ENCODE measurements at regions not wholly inside any gene's neighbourhood (a gene's known extent, or its start where the extent isn't known, plus 50 kb on each side); places are given as distances from the start of the nearest gene placed in this dataset.

DNA sequence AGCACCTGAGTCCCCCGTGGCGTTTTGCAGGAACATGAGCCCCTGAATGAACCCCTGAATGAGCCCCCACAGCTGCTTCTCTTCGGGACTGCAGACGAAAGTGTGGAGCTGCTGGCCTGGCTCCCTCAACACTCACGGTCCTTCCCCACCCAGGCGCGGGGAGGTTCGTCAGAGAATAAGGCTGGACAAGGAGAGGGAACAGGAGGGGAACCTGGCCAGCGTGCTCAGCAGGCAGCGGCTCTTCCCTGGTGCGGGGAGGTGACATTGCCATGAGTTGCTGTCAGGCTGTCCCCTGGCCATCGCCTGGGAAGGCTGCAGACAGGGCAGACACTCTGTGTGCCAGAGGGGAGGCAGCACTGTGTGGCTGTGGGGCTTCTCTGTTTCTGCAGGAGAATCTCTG is 80.9 kb upstream of the SHH start:
- no peak for DNase-seq

DNA sequence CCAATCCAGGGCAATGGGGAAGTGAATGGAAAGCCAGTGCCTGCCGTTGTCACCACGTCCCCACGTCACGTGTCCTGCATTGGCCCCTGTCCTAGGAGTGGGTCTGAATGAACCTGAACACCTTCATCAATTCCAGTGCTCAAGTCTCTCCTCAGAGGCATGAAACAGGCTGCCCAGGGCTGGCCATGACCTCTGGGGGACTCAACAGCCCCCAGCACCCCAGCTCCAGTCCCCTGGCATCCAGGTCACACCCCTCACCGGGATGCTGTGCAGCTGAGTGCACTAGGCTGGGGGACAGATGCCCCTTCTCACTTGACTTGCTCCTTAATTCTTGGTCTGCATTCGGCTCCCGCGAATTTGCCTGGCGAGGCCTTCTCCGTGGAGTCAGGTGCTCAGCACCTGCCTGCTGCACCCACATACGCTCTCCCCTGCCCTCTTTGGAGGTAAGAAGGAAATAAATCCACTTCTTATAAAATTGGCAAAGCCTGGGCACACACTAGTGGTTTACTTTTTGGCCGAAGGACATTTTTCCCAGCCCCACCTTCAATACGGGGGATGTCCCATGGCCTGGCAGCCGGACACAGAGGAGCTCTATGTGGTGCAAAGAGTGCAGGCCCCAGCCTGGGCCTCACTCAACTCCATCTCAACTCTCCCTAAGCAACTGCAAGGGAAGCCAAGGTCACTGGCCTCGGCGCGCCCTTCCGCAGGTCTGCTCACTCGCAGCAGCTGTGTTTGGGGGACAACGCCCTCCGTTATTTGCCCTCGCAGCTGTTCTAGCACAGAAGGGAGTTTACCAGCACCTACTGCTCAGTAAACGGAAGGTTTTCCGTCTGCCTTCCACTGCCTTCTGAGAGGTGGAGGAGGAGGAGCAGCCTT is 77.6 kb upstream of the SHH start:
- DNase-seq: no peak

DNA sequence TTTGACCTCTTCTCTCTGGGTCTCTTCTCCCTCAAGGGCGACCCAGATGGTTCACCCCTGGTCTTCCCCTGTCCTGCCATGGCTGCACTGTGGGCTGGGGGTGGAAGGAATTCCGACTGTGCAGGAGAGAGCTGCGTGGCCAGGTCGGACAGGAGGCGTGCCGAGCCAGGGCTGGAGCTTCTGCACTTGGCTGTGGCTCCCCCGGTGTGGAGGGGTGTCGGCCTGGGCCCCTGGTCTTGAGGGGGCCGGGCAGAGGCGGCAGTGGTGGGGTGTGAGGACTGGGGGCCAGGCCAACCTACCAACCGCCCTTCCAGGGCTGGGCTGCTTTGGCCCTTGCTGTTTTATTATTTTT is 74.9 kb upstream of the SHH start:
- no peak for DNase-seq

DNA sequence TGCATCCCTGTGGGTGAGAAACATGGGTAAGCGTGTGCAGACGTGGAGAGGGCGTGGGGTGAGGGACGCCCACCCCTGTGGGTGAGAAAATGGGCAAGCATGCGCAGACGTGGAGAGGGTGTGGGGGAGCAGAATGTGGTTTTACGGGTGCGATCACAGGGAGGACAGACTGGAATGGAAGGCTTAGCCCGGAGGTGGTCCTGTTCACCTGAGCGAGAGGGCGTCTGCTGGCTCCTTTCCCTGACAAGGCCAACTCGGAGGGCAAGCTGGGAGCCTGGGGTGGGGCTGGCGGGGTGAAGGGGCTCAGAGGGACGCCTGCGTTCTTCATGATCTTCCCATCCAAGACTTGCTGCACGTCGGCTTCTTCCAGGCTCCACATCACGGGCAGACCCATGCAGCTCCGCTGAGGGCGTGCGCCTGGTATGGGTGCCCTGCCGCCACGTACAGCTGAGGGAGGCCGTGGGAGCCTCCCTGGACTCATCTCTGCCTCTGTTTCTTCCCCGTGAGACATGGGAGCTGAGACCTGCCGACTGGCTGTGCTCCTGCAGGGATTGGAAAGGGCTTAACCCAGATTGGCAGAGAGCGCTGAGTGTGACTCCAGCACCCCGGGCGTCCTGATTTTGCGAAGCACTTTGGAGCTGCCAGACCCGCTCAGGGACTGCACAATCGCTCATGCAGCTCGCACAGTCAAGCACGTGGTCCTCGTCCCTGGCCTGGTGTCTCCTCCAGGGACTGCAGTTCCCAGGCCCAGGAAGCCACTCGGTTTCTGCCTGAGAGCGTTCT is 74.3 kb upstream of the SHH start:
- no peak for DNase-seq

DNA sequence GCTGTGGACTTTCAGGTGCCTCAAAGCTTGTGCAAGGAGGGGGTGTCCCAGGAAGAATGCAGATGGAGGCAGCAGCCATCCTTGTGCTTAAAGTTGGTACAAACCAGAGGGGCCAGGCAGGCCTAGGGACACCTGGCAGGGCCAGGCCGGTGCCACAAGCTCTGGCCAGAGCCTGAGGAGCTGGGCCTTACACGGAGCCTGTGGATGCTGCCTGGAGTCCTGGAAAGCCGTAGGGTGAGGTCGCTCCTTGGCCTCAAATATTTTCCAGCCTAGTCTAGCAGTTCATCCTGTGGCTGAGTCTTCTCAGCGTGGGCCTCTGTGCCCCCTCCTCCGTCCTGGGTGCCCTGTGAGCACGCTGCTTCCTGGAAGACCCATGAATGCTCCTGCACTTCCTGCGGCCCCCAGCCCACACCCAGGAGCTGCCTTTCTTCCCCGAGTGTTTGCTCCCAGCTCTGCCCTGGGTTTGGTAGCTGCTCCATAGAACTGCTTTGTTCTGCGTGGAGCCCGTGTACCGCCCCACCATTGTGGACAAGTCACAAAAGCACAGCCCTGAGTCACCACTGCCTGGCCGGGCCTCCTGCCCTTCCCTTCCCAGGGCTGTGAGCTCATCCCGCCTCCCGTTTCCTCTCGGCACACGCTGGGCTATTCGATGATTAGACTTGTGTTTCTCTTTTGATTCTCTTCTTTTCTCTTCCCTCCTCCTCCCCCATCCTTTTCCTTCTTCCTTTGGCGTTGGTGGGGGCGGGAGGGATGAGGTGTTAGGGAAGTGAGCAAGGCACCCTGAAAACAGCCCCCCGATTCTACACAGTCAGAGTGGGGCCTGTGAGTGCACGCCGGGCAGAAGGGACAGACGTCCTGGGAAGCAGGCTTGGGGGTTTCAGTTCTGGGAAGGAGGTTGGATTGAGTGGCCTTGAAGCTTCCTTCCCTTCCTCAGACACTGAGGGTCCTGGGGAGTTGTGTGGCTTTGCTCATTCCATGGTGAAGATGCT is 73.2 kb upstream of the SHH start:
- DNase-seq: no peak

DNA sequence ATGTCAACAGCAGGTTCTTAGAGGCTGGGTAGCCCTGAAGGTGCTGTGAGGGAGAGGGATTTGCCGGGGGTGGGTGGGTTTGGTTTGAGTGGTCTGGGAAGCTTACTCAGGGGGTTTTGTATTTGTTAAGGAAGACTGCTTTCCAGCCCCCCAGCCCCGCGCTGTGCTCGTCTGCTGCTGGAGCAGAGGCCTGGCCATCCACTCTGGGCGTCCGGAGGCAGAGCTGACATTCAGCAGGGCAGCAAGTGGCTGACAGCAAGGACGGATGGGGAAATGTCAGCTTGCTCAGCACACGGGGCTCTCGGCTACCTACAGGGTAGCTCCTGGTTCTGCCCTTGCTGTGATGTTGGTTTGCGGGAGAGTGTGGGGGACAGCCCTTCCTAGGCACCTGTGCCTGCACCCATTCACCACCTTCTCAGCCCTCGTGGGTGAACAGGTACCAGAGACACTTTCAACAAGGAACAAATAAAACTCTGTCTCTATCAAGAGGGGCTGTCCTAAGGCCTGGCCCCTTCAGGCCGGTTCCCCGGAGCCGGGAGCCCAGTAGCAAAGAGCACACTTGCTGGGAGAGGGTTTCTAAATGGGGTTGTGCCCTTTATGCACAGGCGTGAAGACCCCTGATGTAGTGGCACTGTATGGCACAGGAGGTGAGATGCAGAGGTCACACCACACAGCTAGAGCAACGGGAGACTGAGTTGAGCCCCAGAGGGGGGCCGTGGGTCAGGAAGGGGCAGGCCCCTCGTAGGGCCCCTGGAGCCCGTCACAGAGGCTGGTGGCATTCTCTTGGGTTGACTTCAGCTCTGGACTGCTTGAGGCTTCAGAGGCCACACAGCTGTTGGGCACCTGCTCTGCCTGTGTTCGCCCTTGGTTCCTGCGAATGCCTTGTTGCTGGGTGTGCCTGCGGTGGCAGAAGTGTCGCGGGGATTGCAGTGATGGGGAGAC is 72.2 kb upstream of the SHH start:
- DNase-seq: no peak

DNA sequence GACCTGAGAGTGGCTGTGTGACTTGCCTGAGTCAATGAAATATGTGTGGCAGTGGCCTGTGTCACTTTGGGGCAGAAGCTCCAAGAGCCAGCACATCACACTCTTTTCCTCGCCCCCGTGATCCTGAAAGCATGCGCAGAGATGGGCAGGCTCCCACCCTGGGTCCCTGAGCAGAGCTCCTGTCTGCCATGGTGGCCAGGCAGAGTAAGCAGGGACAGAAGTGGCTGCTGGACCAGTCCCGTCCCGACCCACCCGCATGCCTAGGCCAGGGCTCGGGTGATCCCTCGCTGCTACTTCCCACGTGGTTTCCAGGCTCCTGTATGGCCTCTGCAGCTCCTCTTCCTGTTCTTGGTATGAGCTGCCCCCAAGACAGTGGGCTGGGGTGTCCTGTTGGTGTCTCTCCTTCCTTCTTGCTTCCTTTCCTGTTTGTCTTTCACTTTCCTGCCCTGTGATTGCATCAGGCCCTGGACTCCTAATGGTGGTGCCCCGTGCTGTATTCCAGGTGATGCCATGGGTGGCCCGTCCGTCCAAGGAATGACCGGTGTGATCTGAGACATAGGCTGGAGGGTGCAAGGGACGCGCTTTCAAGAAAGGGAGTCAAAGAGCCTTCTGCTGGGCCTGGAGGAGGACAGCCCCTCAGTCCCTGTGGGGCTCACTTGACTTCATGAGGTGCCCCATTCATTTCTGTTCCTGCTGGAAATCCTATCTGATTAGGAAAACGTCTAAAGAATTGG is 71.4 kb upstream of the SHH start:
- no peak for DNase-seq

DNA sequence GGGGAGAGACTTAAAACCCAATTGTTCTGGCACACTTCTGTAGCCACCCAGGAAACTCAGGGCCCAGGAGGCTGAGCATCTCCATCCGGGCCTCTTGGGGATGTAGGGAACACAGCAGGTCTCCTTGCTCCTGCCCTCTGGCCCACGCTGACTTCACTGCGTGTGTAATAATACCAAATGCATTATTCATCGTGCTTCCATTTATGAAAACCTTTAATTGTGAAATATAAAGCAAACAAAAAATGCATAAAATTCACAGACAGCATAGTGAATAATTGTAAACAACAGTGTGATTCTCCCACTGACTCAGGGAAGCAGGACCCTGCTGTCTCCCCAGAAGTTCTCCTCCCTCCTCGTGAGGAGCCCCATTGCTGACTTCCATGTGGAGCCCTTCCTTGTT is 70.3 kb upstream of the SHH start:
- no peak for DNase-seq

DNA sequence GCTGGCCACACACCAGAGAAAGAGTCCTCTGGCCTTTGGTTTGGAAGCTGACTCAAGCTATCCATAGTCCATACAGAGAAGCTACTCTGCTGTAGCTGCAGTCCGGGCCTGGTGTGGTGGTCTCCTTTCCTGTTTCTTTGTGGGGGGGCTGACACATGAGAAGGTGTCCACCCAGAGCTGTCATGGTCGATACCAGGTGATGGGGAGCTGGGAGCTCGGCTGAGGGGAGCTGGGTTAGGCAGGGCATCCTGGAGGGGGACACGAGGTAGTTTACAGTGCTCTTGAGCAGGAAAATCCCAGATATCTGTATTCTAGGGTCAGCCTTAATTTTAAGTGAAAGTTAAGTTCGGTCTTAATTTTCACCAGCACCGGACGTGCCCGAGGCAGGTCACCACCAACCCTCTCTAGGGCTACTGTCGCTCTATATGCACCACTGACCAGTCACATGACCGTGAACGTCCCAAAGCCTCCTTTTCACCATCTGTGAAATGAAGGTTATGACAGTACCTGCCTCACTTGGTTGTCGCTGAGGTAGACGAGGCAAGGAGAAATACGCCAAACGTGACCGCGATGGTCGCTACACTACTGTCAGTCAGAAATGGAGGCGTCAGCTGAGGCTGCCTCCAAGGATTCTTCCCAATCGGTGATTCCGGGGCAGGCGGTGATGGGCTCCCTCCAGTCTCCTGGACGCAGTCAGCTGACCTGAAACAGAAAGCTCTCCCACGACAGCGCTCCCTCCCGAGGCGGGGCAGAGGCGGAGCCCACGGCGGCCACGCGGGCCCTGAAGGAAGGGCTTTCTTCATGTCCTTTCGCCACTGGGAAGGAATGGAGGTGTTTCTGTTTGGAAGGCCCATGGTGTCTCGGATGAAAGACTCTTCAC is 69.4 kb upstream of the SHH start:
- DNase-seq: no peak

DNA sequence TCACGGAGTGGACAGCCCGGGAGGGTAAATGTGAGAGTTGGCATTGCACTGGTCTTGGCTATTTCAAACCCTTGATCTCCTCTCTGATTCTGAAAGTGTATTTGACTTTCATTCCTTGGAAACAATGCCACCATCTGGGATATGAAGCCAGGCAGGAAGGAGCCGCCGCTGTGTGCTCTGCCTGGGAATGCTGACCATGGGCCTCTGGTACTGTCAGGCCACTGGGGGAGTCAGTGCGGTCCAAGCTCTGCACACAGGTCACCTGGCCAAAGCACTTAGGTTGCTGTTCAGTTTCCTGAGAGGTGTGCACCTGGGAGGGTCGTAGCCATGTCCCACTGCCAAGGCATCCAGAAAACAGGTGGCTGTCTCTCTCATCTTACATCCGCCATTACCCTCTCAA is 68.5 kb upstream of the SHH start:
- DNase-seq: no peak

DNA sequence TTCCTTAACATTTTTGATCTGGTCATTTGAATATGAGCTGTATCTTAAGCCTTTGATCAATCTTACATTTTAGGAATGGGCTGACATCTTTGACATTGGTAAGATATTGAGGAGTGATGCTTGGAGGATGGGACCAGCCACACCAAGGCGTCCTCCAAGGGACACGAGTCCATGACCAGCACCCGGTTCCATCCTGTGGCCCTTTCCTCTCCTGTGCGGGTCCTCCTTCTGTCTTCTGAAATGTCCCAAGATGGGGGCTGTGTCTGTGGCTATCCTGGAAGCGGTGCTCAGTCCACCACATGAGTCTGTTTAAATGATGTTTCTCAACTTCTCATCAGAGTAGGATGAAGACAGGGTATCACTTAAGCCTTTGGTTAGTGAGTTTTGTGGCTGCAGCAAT is 67.3 kb upstream of the SHH start:
- no peak for DNase-seq

DNA sequence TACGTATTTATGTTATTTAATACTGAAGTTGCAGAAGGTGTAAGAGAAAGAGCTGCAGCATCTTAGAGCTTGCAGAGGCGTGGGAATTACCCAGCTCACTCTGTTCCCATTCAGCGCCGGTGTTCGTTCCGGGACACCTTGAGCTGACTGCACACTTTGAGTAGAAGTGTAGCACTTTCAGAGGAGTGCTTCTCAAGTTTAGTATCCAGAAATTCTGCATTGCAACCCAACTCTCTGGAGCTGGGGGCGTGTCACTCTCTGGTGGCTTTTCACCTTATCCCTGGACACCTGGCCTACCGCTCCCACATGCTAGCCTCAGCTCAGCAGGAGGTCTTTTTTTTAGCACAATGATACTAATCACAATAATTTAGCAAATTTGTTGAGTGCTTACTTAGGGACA is 66.4 kb upstream of the SHH start:
- DNase-seq: no peak

DNA sequence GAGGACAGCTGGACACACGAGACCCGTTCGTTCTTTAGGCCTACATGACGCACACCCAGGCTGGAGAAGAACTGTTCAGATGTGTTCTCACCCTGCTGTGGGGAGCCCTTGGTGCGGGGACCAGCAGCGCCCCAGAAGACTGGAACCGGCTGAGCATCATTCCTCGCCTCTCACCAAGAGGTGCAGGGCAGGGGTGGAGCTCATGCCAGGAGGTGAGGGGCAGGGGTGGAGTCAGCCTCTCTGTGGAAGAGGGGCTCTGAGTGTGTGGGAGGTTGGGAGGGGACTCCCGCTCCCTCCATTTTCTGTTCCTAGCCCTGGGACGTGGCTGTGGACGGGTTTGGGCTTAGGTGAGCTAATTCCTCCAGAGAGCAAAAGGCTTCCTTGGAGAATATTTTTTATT is 66.0 kb upstream of the SHH start:
- no peak for DNase-seq

DNA sequence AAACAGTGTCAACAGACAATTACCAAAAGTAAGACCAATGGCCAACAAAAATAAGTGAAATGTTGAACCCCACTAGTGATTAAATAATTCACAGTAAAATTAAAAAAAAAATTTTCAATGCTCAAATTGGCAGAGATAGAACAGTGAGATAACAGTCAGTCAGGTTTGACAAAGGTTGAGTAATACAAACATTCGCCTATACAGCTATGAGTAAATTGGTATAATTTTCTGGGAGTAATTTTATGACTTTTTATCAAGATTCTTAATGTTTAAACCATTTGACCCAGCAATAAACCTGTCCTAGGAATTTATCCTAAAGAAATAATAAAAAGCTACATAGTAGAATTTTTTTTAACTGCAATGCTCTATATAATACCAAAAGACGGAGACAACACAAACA is 64.9 kb upstream of the SHH start:
- DNase-seq: no peak

DNA sequence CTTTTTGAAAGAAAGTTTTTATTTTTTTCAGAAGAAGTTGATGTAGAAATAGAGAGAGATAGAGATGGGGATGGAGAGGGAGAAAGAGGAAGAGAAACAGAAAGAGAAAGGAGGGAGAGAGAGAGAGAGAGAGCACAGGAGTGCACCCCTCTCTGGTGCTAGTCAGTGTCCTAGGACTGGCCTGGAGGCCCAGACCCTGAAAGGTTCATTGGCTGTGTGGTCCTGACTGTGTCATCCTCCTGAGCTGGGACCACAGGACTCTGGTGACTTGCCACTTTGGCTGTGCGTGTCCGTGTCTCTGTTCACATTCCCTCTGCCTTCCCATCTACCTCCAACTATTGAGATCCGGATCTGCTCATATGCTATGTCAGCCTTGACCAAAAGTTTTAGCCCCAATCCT is 62.1 kb upstream of the SHH start:
- DNase-seq: no peak

DNA sequence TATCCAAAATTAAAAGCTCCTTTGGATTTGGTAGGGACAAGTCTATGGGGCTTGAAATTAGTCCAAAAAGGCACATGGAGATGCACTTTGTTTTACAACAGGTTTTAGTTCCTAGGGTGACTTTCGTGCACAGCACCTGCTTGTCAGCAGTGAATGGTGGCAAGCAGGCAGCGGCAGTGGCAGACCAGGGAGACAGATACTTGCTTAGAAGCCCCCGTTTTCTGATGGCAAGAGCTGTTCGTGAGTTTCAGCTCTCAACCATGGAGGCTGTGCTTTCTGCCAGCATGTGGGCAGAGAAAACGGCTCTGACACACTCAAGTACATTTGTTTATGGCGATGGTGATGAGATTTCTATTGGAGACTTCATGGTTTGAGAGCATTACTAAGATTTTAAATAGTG is 61.7 kb upstream of the SHH start:
- DNase-seq: no peak

DNA sequence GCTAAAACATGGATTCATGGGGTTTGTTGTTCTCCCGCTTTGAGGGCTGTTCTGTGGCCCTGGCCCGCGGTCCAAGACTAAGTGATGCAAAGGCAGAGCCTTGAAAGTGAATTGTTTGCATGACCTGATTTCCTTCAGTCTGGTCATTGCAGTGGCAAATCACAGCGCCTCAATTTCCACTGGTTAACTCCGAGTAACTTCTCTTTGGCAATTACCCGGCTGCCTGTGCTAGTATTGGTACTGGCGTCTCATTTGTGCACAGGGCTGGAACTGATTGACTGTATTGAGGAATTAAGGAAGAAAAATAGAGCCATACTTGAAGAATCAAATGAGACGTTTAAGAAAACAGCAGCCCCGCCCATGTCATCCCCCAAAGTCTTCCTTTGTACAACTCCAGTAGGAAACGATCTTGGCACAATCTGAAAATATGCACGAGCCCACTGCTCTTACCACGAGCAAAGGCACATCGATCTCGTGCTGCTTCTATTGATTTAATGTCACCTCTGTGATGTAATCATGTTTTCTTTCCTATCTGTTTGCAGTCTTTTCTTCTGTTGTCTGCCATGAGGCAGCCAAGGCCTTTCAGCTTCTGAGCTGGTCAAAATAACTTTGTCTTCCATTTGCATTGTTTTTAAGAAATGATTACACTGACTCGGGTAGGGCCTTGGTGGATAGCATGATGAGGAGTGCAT is 60.6 kb upstream of the SHH start:
- DNase-seq: no peak

DNA sequence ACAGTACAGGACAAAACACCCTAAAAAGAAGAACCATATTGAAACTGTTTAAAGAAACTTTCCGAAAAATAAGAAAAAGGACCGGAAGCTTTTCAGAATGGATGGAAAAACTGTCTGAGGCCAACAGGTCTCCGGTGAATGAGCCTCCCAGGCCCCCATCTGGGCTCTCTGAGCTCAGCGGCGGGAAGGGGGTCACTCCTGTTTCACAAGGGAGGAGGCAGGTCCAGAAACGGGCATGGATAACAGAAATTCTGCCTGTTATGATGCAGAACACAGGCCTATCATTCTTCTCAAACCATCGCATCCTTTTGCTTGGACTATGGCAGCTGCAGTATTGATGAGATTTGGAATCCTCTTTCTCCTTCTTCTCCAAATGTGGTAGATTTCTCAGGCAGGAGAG is 58.9 kb upstream of the SHH start:
- DNase-seq: no peak

DNA sequence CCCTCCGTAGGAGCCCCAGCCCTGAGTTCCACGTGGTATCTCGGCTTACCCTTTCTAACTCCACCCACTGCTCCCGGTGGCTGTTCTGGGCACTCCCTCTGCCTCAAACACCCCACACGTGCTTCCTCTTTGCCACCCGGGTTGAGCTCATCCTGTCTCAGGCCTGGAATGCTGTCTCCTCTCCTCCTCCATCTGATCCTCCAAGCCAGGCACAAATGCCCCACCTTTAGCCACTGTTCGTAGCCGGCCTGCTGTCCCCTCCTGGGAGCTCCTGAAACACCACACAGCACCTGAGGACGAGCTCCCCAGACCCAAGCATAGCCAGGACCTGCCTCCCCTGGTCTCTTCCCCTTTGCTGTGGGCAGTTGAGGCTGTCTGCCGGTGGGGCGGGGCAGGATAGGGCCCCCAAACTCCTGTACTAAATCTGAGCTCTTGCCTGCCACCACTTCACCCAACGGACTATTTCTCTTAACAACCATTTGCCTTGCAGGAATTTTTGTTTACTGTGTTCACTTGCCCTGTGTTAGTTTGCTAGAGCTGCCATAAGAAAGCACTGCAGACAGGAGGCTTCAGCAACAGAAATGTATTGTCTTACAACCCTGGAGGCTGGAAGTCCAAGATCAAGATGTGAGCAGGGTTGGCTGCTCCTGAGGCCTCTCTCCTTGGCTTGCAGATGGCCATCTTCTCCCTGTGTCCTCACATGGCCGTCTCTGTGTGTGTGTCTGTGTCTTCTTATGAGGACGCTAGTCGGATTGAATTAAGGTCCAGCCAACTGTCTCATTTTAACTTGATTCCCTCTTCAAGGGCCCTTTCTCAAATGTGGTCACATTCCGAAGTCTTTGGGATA is 58.3 kb upstream of the SHH start:
- DNase-seq: no peak

All from NCI-H446 (cell line).